ENCODE measurements at regions not wholly inside any gene's neighbourhood (a gene's known extent, or its start where the extent isn't known, plus 50 kb on each side); places are given as distances from the start of the nearest gene placed in this dataset.
A peak's percentile ranks its signal among the peaks of the same experiment; 100 is the strongest.

GRCh38 chr6:169912266-169913095 lies 161.1 kb downstream of the ERMARD start:
- no peak for DNase-seq (ENCODE audit: low read depth, low spot score)

DNA sequence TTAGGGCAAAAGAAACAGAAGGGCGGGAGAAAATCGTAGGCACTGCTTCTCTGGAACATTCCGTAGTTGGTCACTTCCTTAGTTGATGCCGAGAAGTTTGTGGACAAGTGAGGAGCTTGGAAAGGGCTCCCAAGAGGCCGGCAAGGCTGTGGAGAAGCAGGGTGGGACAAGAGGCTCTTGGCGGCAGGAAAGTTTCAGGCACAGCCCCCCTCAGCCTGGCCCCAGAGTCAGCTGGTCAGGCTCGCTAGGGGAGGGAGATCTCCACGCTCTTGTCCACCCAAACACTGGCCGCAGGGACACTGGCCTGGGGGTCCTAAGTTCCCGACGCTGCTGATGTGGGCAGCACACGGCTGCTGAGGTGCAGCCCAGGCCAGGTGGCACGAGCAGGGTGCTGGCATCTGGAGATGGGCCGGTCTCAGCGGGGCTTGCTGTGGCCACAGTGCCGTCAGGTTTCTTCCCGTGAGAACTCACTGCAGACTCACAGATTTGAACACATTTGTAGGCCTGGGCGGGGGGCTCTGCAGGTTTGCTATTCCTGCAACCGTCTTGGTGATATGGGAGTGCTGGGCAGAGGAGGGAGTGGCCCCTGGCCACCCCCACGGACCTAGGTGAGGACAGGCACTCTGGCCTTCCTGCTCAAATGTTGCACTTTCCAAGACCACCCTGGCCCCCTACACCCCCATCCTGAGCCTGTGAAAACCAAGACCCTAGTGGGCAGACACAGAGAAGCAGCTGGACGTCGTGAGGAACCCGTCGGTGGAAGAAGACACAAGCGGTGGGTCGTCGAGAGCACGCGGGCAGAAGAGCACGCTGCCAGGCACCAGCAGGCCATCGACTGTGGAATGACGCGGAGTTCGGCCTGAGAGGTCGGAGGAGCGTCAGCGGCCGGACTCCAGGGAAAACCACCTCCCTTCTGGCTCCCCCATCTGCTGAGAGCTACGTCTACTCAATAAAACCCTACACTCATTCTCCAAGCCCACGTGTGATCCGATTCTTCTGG lies 160.1 kb downstream of the ERMARD start:
- no peak for DNase-seq (ENCODE audit: low read depth, low spot score)

- no peak for DNase-seq (ENCODE audit: low read depth, low spot score)
These were observed 157.7 kb downstream of the ERMARD start for GRCh38 chr6:169909113-169909512.

DNA sequence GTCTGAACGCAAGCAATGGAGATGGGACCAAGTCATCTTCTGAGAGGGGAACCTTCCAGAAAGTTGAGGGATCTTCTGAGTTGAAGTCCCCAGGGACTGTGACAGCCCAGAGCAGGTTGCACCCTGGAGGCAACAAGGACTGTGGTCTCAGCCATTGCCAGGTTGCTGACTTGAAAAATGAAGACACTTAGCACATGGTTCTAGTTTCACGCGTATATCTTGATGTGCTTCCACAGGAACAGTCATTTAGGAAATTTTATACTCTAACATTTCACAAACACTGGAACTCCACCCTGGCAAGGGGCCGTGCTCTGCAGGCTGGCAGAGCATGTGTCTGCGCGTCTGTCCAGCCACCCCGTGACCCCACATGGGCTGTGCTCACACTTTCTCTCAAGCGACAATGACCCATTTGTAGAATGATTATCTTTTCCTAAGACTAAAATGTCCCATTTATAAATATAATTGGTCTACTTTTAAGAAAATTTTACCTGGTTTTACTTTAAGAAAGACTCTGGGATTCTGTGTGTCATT lies 157.0 kb downstream of the ERMARD start:
- DNase-seq (ENCODE audit: low read depth, low spot score), result no peak

GRCh38 chr6:169907419-169908115 lies 156.1 kb downstream of the ERMARD start:
- DNase-seq (ENCODE audit: low read depth, low spot score), result no peak

- no peak for DNase-seq (ENCODE audit: low read depth, low spot score)
These were observed 155.4 kb downstream of the ERMARD start for GRCh38 chr6:169906688-169907418.

DNA sequence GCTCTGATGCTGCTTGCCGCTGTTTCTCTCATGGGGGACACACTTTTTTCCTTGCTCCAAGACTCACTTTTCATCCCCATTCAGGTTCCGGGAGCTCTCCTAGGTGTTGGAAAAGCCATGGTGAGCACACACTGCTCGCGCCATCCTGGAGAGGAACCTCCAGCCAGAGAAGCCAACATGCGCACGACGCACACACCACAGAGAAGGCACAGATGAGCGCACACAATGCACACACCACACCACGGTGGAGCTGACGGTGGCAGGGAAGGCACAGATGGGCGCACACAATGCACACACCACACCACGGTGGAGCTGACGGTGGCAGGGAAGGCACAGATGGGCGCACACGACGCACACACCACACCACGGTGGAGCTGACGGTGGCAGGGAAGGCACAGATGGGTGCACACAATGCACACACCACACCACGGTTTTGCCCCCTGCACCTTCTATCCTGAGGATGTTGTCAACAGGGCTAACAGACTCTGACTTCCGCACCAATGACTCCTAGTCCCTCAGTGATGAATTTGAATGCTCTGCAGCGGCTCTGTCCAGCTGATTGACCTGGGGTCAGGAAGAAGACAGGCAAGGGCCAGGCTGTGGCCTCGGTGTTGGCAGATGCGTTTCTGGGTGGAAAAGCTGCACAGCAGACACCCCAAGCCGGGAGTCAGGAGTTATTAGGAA lies 154.7 kb downstream of the ERMARD start:
- no peak for DNase-seq (ENCODE audit: low read depth, low spot score)

GRCh38 chr6:169905041-169905807 lies 153.8 kb downstream of the ERMARD start:
- peak; percentile 6 for DNase-seq (ENCODE audit: low read depth, low spot score)

DNA sequence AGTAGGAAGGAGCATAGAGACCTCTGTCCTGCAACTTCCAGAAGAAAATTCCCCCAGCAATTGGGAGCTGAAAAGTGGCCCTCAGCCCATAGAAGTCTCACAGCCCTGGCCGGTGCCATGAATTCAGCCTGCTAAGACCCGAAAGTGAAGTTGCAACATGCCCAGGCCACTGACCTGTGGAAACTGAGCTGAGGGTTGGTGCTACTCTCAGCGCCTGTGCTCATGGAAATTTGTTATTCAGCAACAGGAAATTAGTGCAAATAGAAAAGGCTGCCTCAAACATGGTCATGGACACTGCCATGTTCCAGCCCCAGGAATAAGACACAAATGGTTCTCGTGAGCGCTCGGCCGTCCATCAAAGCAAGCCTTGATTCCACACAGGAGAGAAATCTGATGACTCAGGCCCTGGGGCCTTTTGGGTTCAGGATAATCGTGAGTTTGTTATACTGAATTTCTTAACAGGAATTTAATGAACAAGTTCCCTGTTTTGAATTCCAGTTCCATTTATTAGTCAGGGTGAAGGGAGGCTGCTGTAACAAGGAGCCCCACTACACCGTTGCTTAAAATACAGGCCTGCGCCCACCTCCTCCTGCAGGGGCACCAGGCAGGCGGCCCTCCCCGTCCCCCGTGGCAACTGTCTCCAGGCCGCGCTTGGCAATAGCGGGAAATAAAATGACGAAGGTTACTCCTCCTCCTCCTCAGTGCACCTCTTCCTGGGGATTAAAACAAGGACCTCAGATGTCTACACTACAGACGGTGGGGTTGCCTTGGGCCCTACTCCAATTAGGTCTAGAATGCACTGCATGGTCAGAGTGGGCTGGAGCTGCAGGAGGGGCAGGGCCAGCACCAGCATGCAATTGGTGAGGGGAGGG lies 152.9 kb downstream of the ERMARD start:
- DNase-seq (ENCODE audit: low read depth, low spot score), result no peak

- no peak for DNase-seq (ENCODE audit: low read depth, low spot score)
These were observed 151.7 kb downstream of the ERMARD start for GRCh38 chr6:169903122-169903521.

DNA sequence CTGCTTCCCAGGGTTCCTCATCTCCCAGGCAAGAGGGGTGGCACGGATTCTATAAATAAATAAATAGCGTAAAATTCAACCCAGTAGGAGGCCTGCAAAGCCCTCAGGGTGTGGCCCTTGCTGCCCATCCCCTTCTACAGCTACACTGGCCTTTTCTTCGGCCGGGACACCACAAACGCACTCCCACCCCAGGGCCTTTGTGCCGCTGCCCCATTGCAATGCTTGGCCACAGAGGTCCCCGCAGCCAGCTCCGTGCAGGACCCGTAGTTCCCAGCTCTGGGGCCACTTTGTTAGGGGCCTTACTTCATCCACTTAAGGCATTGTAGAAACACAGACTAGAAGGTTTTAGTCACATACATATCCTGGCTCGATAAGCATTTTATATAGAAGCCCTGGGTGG lies 151.2 kb downstream of the ERMARD start:
- no peak for DNase-seq (ENCODE audit: low read depth, low spot score)

DNA sequence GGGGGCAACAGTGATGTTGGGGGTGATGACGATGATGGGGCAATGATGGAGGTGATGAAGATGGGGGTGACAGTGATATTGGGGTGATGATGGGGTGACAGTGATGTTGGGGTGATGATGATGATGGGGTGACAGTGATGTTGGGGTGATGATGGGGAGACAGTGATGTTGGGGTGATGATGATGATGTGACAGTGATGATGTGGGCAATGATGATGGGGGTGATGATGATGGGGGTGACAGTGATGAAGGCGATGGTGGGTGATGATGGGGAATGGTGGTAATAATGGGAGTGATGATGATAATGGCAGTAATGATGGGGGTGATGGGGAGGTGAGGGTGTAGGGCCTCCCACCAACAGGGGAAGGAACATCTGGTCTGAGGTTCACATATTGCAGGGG lies 150.6 kb downstream of the ERMARD start:
- DNase-seq (ENCODE audit: low read depth, low spot score), result no peak

- DNase-seq (ENCODE audit: low read depth, low spot score), result no peak
These were observed 148.2 kb downstream of the ERMARD start for GRCh38 chr6:169899481-169900145.

DNA sequence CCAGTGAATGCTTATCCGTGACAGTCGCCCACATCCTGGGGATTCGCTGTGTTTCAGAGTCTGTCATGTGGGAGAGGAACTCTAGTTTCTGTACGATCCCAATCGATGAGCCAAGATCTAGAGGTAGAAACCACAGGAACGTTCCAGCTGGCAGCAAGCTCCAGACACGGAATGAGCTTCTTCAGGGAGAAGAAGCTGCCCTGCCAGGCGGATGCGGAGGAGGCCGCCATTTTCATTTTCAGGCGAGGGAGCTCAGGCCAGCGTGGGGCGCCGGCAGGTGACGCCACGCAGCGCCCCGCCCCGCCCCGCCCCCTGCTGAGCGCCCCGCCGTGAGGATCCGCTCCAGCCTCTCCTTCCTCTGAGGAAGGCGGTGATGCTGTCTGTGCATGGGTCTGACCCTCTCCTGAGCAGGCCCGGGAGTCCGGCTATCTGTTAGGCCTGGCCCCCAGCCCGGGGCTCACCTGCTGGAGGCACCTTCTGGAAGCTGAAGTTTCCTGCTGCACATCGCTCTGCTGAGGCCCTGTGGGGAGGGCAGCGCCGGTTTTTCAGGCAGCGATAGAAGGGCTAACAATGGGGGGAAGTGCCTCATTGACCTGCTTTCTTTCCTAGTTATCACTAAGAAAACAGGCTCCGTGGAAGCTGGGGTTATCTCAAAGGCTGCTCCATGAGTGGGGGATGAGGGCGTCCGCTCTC lies 147.5 kb downstream of the ERMARD start:
- no peak for DNase-seq (ENCODE audit: low read depth, low spot score)

GRCh38 chr6:169897601-169898358 lies 146.4 kb downstream of the ERMARD start:
- DNase-seq (ENCODE audit: low read depth, low spot score), result no peak

GRCh38 chr6:169896826-169897456 lies 145.5 kb downstream of the ERMARD start:
- DNase-seq (ENCODE audit: low read depth, low spot score), result no peak
